ENCODE measurements at regions not wholly inside any gene's neighbourhood (a gene's known extent, or its start where the extent isn't known, plus 50 kb on each side); places are given as distances from the start of the nearest gene placed in this dataset.

- TF ChIP-seq CTCF (IDR thresholded peaks at IDR 0.05) (no peak), POLR2A (IDR thresholded peaks at IDR 0.05) (no peak)
These were observed 114.0 kb upstream of the ALDH1B1 start for GRCh38 chr9:38278457-38278856.
